GM21390 (cell line): ENCODE measurements at regions not wholly inside any gene's neighbourhood (a gene's known extent, or its start where the extent isn't known, plus 50 kb on each side); places are given as distances from the start of the nearest gene placed in this dataset.
"Not testable (repeated sequence)": the region's sequence is repeated elsewhere in the genome, so short reads cannot be mapped to it uniquely, and the experiment has no call there.

Experiments used
- ATAC-seq: cut with Tn5 transposase; IDR thresholded peaks from one replicate; pipeline ENCODE4 v1.9.1; 2021; ENCODE audit not compliant: unreplicated experiment

DNA sequence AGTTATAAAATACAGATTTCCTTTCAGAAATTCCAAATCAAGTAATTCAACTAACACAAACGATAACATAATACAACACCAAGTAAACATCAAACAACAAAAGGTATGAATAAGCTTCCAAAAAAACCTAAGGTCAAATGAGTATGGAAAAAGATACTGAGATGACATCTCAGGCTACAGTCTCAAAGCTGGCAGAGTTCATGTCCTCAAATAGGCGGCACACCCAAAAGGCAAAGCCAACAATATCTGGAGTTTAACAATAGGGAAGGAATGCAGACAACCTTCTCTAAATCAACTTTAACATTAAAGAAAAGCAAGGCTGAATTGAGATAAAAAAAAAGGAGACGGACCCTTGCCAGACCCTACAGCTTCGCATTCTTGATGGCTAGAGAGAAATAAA is 346.6 kb downstream of the RSL24D1 start:
- ATAC-seq: no peak

DNA sequence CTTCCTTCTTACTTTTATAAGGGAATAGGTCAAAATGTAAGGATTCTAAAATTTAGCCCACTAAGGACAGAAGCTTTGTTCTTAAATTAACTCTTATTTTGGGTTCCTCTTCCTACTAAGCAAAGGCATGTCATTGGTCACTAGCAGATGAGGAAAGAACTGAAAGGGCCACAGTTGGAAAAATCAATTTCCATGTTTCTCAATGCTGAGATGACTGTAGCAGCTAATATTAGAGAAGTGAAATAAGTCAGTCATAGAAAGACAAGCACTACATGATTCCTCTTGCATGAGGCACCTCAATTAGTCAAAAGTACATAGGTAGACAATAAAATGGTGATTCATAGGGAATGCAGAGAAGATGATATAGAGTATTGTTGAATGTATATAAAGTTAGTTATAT is 353.7 kb downstream of the RSL24D1 start:
- ATAC-seq: no peak

DNA sequence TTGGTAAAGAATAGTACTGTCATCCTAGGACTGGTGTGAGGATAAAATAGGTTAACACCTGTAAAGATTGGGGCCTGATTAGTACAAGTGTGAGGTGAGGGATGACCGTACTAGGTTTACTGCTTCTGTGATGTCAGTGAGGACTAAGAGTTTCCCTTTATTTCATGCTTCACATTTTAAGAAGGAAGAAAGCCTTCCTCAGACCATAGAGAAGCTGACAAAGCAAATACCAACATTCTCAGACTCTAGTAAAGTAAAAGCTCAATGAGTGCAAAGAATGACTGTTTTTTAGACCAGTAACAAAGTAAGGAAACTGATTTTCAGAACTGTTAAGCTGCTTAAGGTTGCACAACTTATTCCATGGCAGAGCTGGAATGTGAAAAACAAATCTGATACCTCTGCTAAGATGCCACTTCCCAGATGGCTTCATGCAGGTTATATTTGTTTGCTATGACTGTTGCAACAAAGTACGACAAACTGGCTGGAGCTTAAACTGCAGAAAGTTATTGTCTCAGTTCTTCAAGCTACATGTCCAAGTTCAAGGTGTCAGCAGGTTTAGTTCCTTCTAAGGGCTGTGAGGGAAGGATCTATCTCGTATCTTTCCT is 354.9 kb downstream of the RSL24D1 start:
- no peak for ATAC-seq

DNA sequence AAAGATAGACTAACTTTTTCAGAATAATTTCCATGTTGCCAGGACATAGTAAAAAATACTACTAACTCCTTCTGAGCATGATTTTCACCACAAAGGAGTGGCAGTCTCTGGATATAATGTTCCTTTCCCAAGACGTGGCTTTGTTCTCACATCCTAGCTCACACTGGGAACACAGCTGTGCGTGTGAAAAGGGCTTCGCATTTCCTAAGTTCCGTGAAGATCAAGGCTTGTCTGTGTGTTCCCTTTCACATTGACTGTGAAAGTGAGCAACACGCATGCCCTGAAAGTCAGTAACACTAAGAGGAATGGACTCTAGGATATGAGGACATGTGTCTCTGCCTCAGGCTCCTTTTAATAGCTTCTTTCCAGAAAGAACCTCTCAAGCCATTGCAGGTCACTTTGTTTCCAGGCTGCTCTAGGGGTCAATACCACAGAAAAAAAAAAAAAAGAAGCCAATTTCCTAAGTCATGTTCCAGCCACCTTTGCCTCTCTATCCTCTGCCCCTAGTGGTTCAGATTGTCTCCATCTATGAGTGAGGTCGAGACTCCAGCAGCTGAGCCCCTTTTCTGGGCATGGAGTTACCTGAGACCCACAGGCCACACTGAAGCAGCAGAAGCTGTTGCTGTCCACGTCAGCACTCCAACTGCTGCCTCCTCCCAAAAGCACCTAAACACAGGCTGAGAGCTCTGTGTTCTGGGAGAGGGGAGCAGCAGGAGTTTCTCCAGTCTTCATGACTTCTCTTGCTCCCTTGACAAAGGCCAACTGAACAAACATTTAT is 355.9 kb downstream of the RSL24D1 start:
- no peak for ATAC-seq

DNA sequence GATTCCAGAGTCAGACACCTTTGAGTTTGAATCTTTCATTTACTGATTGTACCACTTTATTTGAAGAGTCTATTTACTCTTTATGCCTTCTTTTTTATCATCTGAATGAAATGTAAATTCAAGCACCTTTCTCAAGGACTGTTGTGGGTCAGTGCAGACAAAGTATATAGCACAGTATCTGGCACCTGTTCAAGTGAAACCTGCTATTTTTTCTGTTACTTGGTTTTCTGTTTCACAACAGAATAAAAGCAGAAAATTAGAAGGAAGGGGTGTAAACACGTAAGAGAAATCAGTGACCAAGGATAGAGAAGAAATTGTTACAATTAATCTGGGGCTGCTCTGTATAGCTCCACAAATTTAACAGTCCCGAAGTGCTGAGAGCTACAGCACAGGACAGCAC is 357.4 kb downstream of the RSL24D1 start:
- peak; percentile 31 for ATAC-seq

DNA sequence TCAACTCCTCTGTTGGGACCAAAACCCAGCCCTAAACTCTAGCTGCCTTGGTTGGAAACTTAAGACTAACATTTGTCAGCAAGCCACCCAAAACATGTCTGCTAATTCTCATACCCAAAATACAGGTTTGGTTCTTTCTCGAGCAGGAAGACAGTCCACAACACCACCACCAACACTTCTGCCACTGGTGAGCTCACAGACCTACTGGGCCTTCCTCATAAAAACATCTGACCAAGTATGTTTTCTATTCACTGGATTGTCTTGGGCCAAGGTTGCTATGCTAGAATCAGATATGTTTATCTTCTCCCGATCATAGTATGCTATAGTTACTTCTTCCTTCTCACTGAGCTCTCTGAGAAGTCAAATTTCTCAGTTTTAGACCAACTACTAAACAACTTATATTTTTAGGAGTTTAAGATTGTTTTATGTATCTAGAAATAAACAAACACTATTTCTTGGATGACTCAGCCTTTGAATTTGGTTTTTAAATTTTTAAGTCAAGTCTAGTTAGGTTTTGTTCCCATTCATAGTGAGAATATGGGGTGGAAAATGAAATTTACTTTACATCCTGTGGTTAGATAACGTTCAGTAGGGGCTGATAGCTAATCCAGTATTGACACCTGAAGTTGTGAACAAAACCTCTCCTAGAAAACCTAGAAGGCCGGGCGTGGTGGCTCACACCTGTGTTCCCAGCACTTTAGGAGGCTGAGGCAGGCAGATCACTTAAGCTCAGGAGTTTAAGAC is 360.5 kb downstream of the RSL24D1 start:
- ATAC-seq: peak; percentile 65

DNA sequence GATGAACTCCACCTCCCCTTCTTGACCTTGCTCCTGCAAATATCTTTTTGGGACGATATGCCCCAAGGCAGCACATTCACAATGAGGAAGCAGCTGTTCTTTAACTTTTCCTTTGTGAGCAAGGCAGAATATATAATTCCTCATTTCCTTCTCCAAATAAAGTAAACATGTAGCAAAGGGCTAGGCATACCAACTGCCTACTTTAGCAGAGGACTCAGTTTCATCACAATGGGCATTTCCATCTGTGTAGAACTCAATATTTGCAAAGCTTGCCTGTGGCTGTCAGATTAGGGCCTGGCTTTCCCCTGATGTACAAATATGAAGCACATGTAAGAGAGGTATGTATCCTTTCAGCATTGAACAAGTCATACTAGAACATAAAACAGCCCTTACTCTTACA is 366.9 kb downstream of the RSL24D1 start:
- no peak for ATAC-seq

DNA sequence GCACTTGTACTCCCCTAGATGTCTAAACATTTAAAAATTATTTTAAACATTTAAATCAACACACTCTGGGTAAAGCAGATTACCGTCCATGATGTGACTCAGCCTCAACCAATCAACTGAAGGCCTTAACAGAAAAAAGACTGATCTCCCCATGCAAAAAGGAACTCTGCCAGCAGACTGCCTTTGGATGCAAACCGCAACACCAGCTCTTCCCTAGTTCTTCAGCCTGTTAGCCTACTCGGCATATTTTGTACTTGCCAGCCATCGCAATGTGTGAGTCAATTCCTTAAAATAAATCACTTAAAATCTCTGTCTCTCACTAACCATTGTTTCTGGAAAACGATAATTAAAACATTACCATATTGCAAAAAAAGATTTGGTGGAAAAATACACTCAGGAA is 375.9 kb downstream of the RSL24D1 start:
- no peak for ATAC-seq

DNA sequence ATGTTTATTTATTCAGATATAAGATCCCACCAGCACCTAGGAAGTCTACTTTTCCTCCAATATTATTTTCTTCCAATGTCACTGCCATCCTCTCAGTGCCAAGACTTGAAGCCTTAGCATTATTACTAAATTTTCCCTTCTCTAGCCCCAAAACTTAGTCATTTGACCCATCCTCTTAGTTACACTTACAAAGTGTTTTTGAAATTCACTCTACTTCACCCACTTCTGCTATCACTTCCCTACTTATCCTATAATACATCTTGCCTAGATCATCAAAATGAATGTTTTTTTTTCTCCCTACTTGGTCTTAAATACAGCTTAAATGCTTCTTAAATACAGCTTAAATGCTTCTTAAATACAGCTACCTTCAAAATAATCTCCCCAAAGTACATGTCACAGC is 376.6 kb downstream of the RSL24D1 start:
- no peak for ATAC-seq

DNA sequence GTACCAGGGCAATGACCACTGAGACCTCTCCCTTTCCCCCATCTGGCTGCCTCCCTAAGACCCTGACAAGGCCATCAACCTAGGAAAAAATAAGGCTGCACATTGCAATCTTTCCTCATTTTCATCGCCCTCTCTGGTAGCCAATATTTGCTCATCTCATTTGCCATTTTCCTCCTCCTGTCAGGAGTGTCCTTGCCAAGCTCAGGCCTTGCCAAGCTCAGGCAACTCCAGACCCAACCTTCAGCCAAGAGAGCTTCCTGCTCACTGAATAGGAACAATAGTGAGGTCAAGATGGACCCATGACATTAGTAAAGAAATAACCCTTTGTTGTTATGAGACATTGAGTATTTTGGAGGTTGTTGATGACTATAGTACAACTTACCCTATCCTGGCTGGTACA is 380.3 kb downstream of the RSL24D1 start:
- no peak for ATAC-seq

DNA sequence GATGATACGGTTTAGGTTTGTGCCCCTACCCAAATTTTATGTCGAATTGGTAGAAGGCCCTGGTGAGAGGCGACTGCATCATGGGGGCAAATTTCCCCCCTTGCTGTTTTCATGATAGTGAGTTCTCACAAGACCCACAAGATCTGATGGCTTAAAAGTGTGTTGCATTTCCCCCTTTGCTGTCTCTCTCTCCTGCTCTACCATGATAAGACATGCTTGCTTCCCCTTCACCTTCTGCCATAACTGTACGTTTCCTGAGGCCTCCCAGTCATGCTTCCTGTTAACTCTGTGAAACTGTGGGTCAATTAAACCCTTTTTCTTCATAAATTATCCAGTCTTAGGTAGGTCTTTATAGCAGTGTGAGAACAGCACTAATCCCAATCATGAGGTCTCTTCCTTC is 381.2 kb downstream of the RSL24D1 start:
- no peak for ATAC-seq

DNA sequence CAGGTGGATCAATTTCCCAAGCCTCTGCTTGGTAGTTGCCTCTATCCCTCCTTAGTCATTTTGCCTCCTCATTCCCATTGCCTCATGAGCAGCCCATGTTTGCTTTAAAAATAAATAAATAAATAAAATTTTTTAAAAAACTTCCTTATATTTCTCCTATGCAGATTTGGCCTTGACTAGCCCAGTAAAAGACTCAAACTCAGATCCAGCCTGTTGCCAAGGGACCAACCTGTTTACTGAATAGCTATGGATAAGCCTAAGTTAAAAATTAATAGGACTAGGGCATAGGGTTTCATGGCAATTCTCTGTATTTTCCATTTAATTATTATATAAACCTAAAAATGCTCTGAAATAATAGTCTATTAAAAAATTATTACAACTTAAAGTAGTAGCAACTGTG is 384.4 kb downstream of the RSL24D1 start:
- no peak for ATAC-seq

DNA sequence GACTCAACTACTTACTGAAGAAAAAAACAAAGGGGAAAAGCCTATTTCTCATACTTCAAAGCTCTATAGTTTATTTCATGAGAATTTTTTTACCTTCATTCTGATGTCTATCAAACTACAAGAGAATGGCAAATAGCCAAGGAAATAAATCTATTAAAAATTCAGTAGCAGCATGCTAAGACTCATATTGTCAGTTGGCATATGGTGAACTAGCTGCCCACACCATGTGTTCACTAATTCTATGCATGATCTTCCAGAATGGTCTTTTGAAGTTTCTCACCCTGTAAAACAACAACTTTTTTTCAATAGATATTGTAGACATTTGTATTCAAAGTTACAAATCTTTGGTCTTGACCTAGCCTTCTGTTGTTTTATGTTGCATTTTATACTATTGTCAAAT is 386.2 kb downstream of the RSL24D1 start:
- no peak for ATAC-seq

DNA sequence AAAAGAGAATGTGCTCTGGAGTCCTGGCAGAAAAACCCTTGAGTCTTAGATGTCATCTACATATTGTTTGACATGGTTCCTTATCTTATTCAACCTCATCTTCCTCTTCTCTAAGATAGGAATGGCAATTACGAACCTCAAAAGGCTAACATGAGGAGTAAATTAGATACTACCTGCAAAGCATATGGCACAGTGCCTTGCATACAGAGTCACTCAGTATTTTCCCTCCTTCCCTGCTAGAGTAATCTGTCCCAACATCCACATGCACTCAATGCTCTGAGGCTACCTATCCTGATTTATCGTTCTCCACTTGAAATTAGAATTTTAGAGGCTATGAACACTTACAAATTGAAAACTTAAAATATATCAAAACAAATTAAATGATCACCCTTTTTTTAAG is 386.7 kb downstream of the RSL24D1 start:
- ATAC-seq: no peak

DNA sequence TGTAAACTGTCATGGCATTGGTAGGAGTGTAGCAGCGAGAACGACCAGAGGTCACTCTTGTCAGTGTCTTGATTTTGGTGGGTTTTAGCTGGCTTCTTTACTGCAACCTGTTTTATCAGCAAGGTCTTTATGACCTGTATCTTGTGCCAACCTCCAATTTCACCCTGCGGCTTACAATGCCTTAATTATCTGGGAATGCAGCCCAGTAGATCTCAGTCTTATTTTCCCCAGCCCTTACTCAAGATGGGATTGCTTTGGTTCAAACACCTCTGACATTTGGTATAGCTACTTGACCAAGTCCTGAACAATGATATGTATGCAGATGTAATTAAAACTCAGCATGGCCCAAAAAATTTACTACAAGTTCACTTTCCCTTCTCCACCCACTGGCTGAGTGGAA is 388.4 kb downstream of the RSL24D1 start:
- no peak for ATAC-seq

DNA sequence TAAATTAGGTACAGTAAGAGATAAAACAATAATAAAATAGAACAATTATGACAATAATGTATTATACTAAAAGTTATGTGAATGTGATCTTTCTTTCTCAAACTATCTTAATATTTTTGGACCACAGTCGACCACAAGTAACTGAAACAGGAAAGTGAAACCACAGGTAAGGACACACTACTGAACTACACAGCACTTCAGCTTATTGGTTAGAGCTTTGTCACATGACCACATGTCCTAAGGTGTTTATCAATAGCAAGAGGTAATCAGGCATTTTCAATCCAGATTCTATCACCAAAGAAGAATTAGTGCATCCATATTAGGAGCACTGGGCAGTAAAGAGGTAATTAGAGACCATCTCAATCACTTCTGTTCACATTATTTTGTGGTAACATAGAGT is 392.8 kb downstream of the RSL24D1 start:
- no peak for ATAC-seq

DNA sequence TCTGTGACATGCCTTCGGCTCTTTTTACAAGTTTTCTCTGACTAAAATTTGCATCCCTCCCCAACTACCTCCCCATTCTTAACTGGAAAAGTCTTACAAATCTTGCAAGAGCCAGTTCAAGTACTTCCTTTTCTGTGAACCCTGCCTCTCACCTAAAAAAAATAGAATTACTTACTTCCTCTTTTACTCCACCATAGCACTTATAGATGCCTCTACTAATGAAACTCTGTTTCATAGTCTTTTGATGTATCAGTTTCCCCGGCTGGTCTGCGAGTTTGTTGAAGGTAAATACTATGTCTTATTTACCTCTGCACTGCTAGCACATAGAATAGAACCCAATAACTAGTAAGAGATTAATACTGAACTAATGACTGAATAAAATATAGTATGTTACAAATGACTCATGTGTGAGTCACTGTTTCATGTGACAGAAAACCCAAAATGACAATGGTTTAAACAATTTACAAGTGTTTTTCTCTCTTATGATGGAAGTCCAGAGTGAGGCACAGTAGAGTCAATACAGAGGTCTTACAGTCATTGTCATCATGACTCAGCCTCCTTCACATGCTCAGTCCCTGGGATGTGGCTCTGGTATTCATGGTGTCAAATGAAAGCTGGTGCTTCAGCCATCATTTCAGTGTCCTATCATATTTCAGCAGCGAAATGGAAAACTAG is 393.5 kb downstream of the RSL24D1 start:
- ATAC-seq: peak; percentile 85

DNA sequence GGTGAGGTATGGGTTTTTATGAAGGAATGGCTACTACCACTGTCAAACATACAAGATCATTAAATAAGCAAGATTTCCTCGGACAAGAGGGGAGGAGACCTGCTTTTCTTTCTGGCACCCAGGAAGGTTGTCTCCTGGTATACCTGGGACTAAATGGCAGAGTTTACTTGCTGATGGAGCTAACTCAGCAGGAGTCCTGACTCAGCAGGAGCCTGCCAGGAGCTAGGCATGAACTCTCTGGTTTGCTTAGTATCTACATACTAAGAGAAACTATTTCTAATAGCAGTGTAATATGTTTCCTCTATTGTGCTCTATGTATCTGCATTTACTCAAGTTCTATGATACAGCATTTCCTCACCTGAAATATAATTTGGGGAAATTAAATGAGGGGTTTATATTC is 404.2 kb downstream of the RSL24D1 start:
- no peak for ATAC-seq

DNA sequence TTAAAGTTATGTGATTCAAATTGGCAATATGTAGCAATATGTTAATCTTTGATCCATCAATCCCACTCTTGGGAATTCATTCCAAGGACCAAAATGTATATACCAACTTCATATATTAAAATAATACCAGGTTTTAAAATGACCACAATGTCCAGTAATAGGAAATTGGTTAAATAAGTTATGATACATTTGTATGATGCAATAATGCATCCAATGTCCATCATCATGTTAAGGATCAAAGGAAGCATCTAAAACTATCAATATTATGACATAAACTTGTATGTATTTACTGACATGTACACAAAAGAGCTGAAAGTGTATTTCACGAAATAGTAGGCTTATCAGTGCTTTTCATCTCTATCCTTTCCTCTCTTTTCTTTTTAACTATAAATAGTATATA is 406.0 kb downstream of the RSL24D1 start:
- no peak for ATAC-seq

DNA sequence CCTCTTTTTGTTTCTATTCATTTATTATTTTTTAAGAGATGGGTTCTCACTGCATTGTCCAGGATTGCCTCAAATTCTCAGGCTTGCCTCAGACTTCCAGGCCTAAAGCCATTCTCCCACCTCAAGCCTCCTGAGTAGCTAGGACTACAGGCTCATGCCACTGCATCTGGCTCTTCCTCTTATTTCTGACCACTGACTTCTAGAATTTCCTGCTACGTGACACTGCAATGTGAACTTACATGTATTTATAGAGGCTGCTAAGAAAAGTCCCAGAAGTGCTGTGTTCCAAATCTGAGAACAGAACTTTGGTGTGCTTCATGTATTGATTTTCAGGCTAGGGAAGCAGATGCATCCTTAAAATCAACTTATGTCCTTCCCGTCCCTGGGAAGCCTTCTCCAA is 407.4 kb downstream of the RSL24D1 start:
- no peak for ATAC-seq

DNA sequence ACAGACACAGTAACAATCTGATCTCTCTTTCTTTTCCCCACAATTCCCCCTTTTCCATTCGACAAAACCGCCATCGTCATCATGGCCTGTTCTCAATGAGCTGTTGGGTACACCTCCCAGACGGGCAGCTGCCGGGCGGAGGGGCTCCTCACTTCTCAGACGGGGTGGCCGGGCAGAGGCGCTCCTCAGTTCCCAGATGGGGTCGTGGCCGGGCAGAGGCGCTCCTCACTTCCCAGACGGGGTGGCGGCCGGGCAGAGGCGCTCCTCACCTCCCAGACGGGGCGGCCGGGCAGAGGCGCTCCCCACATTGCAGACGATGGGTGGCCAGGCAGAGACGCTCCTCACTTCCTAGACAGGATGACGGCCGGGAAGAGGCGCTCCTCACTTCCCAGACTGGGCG is 415.5 kb downstream of the RSL24D1 start:
- ATAC-seq: not testable (repeated sequence)

DNA sequence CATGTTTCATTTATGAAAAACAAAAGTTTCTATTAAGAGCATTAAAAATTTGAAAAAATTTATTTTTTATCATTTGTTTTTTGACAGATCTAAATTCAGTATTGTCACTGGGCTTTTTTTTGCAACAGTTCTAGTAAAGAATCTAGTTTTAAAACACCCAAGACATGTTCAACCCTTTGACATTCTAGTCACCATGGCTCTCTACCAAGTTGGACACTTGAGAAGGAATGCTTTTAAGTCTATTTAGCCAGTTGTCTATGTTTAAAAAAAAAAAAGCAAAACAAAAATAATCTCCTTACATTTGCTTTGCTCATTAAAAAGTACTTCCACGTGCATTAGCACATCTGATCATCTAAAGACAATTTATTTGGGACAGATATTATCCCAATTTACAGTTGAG is 417.5 kb downstream of the RSL24D1 start:
- no peak for ATAC-seq
